GM18505 (cell line): ENCODE measurements at regions not wholly inside any gene's neighbourhood (a gene's known extent, or its start where the extent isn't known, plus 50 kb on each side); places are given as distances from the start of the nearest gene placed in this dataset.

Source experiments
- ATAC-seq: cut with Tn5 transposase; IDR thresholded peaks from one replicate; pipeline ENCODE4 v1.9.1; 2021; ENCODE audit not compliant: unreplicated experiment
- POLR2A ChIP-seq: IDR thresholded peaks from 4 replicates; pipeline ENCODE4 v1.6.1; 2011; ENCODE audit warnings: borderline replicate concordance; ENCODE audit not compliant: insufficient read depth, insufficient read length; ENCODE audit errors: extremely low read depth

GRCh38 chr15:70494852-70495571 lies 268.3 kb downstream of the UACA start:
- no peak for ATAC-seq
- TF ChIP-seq POLR2A, result no peak

GRCh38 chr15:70494517-70494851 lies 268.9 kb downstream of the UACA start:
- no peak for TF ChIP-seq POLR2A
- no peak for ATAC-seq

GRCh38 chr15:70493787-70494516 lies 269.4 kb downstream of the UACA start:
- TF ChIP-seq POLR2A, result no peak
- ATAC-seq, result no peak

- ATAC-seq, result no peak
- TF ChIP-seq POLR2A, result no peak
Measured at GRCh38 chr15:70493376-70493775, 270.0 kb downstream of the UACA start.

- peak; percentile 43 for TF ChIP-seq POLR2A
- peak; percentile 49 for ATAC-seq
Measured at GRCh38 chr15:70492240-70493177, 270.8 kb downstream of the UACA start.

GRCh38 chr15:70491641-70492040 lies 271.7 kb downstream of the UACA start:
- ATAC-seq, result no peak

GRCh38 chr15:70491201-70491621 lies 272.1 kb downstream of the UACA start:
- ATAC-seq, result no peak

More at GRCh38 chr15:70491641-70492040, 271.7 kb downstream of the UACA start:
- TF ChIP-seq POLR2A, result no peak

GRCh38 chr15:70490838-70491155 lies 272.6 kb downstream of the UACA start:
- TF ChIP-seq POLR2A, result no peak
- no peak for ATAC-seq

More at GRCh38 chr15:70491201-70491621, 272.1 kb downstream of the UACA start:
- TF ChIP-seq POLR2A, result no peak

GRCh38 chr15:70490148-70490837 lies 273.1 kb downstream of the UACA start:
- TF ChIP-seq POLR2A, result no peak
- ATAC-seq, result no peak

- no peak for TF ChIP-seq POLR2A
- ATAC-seq, result no peak
Measured at GRCh38 chr15:70488941-70489848, 274.2 kb downstream of the UACA start.

- no peak for ATAC-seq
- no peak for TF ChIP-seq POLR2A
Measured at GRCh38 chr15:70488002-70488605, 275.3 kb downstream of the UACA start.

- no peak for TF ChIP-seq POLR2A
- ATAC-seq, result no peak
Measured at GRCh38 chr15:70487387-70487740, 276.0 kb downstream of the UACA start.
